Sigmoid colon (tissue), 6 donors: ENCODE measurements at regions not wholly inside any gene's neighbourhood (a gene's known extent, or its start where the extent isn't known, plus 50 kb on each side); places are given as distances from the start of the nearest gene placed in this dataset.

Source experiments
- DNase-seq: peaks from one replicate; pipeline ENCODE4 v3.0.0-alpha.2; 2019
- H3K27ac ChIP-seq, 4 donors: fragments of 200-600 bp; sonication (generic); one replicate each; pipeline ENCODE4 v1.5.1; 2016 to 2019; ENCODE audit warnings: mild to moderate bottlenecking in 1 of 4
- H3K27me3 ChIP-seq, 3 donors: fragments of 200-600 bp; sonication (generic); one replicate each; pipeline ENCODE4 v1.5.1; 2019; ENCODE audit warnings: mild to moderate bottlenecking in 1 of 3
- H3K36me3 ChIP-seq, 4 donors: fragments of 200-600 bp; sonication (generic); one replicate each; pipeline ENCODE4 v1.5.1; 2016 to 2019
- H3K4me1 ChIP-seq, 4 donors: fragments of 200-600 bp; sonication (generic); one replicate each; pipeline ENCODE4 v1.5.1; 2017 to 2019
- H3K4me3 ChIP-seq, 4 donors: fragments of 200-600 bp; sonication (generic); one replicate each; pipeline ENCODE4 v1.5.1; 2017 to 2019; ENCODE audit warnings: mild to moderate bottlenecking in 2 of 4, moderate library complexity in 1 of 4
- H3K9me3 ChIP-seq, 4 donors: fragments of 200-600 bp in 3 of 4; sonication (generic) in 3 of 4; one replicate each; pipeline versions ENCODE4 v1.5.1 to v1.6.1; 2013 to 2019
- EP300 ChIP-seq, 4 donors: sonication (generic); formaldehyde crosslinking; IDR thresholded peaks; one replicate each; pipeline ENCODE4 v1.6.1; 2017; ENCODE audit warnings: antibody characterized with exemption in 4 of 4
- POLR2A ChIP-seq, 2 donors: fragments of 450-650 bp; IDR thresholded peaks; one replicate each; pipeline ENCODE4 v1.6.1; 2016; ENCODE audit warnings: antibody characterized with exemption in 2 of 2, mild to moderate bottlenecking in 2 of 2, moderate library complexity in 2 of 2
- POLR2AphosphoS5 ChIP-seq, 4 donors: sonication (generic); formaldehyde crosslinking; IDR thresholded peaks; one replicate each; pipeline ENCODE4 v1.6.1; 2017; ENCODE audit warnings: antibody characterized with exemption in 4 of 4
- WGBS, 2 donors: extraction: QIAGEN DNeasy Blood & Tissue Kit; methylation state at CpG; one replicate each; pipeline ENCODE4 v1.1.7; 2013; 5-methylcytosine and 5-hydroxymethylcytosine counted together
- intact Hi-C: fragments of 100-400 bp; cut with DNase I; formaldehyde crosslinking; loops from one replicate; pipeline ENCODE4 v1.15.1; 2023
- TF ChIP-seq, protein P1 (sequence below), 4 experiments: fragments of 450-650 bp in 3 of 4; fragments of 200-600 bp in 1 of 4; IDR thresholded peaks; one replicate each; pipeline ENCODE4 v1.5.1; 2016 to 2019; ENCODE audit warnings: antibody characterized with exemption in 4 of 4, mild to moderate bottlenecking in 3 of 4, moderate library complexity in 2 of 4
- donor health status: healthy with polysubstance abuse.
- donor health status: healthy.

DNA sequence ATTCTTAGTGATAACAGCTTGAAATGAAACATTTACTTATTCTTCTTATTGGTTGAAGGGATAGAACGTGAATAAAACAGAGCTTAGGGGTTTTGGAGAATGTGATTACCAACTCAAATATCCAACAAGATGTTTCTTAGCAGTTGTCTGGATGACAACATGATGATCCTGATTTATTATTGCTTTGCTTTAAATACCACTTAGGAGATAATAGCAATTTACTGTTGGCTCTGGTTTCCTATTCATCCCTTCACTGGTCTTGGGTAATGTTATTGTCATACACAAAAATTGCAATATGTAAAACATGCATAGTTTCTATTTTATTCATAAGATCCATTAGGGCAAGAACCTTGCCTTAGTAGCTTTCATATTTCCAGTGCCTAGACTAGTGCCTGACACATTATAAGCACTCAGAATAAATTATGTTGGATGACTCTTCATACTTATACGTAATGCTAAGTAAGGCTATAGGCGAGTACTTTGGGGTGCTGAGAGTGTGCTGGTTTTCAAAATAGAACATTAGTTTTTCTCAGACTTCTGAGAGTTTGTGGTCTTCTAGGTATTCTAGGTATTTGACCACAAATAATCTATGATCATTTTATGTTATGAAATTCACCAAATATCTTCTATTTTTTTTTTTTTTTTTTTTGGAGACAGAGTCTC is 58.6 kb upstream of the PGRMC2 start:
- intact Hi-C loops: no loop called here
- Histone ChIP-seq H3K9me3 (no peaks in the 10 kb centered on the region), H3K27me3 (no peaks in the 10 kb centered on the region), H3K4me3 (no peak overlapping the region), H3K4me1 (peaks cover 0 to 28% (median 11%) of the 10 kb centered on the region in 4 donors), H3K36me3 (no peaks in the 10 kb centered on the region), H3K27ac (no peak overlapping the region)
- TF ChIP-seq, protein P1, sequence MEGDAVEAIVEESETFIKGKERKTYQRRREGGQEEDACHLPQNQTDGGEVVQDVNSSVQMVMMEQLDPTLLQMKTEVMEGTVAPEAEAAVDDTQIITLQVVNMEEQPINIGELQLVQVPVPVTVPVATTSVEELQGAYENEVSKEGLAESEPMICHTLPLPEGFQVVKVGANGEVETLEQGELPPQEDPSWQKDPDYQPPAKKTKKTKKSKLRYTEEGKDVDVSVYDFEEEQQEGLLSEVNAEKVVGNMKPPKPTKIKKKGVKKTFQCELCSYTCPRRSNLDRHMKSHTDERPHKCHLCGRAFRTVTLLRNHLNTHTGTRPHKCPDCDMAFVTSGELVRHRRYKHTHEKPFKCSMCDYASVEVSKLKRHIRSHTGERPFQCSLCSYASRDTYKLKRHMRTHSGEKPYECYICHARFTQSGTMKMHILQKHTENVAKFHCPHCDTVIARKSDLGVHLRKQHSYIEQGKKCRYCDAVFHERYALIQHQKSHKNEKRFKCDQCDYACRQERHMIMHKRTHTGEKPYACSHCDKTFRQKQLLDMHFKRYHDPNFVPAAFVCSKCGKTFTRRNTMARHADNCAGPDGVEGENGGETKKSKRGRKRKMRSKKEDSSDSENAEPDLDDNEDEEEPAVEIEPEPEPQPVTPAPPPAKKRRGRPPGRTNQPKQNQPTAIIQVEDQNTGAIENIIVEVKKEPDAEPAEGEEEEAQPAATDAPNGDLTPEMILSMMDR (IDR thresholded peaks at IDR 0.05): no peak
- TF ChIP-seq EP300 (IDR thresholded peaks at IDR 0.05) (no peak), POLR2A (IDR thresholded peaks at IDR 0.05) (no peak), POLR2AphosphoS5 (IDR thresholded peaks at IDR 0.05) (no peak)
- DNase-seq: no peak
- WGBS, 2 donors: 96 to 98% methylated on average over 3 of the region's 3 CpGs

DNA sequence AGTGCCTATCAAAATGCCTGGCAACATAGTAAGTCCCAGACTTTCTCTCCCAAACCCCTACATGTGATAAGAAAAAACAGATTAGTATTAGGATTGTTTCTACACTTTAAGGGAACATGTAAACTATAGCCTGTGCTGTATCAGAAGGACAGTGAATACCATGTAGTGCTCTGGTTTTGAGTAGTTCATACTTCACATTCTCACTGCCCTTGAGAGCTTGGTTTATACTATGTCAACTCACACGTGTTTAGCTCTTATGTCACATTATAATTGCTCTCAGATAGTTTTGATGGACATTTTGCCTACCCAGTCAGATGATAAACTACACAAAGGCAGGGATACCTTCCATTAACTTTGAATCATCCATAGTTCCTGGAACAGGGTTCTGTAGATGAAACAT is 58.0 kb upstream of the PGRMC2 start:
- no peaks in the 10 kb centered on the region for H3K27me3 ChIP-seq
- H3K4me3 ChIP-seq: no peak overlapping the region
- no peak overlapping the region for H3K27ac ChIP-seq
- H3K9me3 ChIP-seq: no peaks in the 10 kb centered on the region
- H3K36me3 ChIP-seq: no peaks in the 10 kb centered on the region
- no peak for TF ChIP-seq POLR2AphosphoS5 (IDR thresholded peaks at IDR 0.05)
- TF ChIP-seq, protein P1 (IDR thresholded peaks at IDR 0.05): no peak
- TF ChIP-seq POLR2A (IDR thresholded peaks at IDR 0.05): no peak
- TF ChIP-seq EP300 (IDR thresholded peaks at IDR 0.05): no peak
- DNase-seq: no peak
- H3K4me1 ChIP-seq: peaks cover 0 to 28% (median 11%) of the 10 kb centered on the region in 4 donors
- intact Hi-C loops: no loop called here
- 79 to 80% methylated on average over 1 of the region's 1 CpG for WGBS, 2 donors

DNA sequence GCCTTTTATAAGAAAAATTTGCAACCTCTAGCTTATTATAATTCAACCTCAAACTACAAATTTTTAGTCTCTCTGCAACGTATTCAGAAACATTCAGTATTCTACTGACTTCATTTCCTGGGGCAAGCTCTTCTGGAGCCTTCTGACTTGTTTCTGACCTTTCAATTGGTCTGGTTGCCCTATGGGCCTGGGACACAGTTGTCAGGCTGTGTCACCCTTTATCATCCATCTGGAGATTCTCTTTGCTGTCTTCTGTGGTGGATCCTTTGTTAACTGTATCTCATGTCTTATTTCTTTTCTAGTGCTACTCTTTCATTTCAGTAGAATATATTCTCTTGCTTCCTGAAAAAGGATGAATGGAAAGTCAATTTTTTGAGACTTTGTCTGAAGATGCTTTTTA is 55.1 kb upstream of the PGRMC2 start:
- TF ChIP-seq, protein P1 (IDR thresholded peaks at IDR 0.05): no peak
- no peak for TF ChIP-seq EP300 (IDR thresholded peaks at IDR 0.05)
- TF ChIP-seq POLR2AphosphoS5 (IDR thresholded peaks at IDR 0.05): no peak
- TF ChIP-seq POLR2A (IDR thresholded peaks at IDR 0.05): no peak
- Histone ChIP-seq H3K4me3 (no peak overlapping the region), H3K27ac (no peak overlapping the region), H3K27me3 (no peaks in the 10 kb centered on the region), H3K9me3 (no peaks in the 10 kb centered on the region), H3K4me1 (peaks cover 0 to 7% (median 2%) of the 10 kb centered on the region in 4 donors), H3K36me3 (no peaks in the 10 kb centered on the region)
- intact Hi-C loops: no loop called here
- DNase-seq: no peak
- WGBS, 2 donors: 80 to 84% methylated on average over 1 of the region's 1 CpG

DNA sequence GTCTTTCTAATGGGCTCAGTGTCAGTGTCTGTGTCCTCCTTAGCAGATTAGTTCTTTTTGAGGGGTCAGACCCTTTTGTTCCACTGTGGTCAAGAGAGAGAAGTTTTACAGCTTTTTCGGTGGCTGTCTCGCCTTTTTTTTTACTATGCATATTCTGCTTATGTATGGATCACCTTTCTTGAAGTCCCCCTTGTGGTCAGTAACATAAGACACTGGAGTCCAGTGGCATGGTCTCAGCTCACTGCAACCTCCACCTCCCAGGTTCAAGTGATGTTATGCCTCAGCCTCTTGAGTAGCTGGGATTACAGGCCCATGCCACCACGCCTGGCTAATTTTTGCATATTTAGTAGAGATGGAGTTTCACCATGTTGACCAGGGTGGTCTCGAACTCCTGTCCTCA is 54.0 kb upstream of the PGRMC2 start:
- Histone ChIP-seq H3K4me3 (no peak overlapping the region), H3K9me3 (no peaks in the 10 kb centered on the region), H3K27ac (no peak overlapping the region), H3K36me3 (no peaks in the 10 kb centered on the region), H3K27me3 (no peaks in the 10 kb centered on the region), H3K4me1 (no peaks in the 10 kb centered on the region)
- no peak for DNase-seq
- intact Hi-C loops: no loop called here
- TF ChIP-seq POLR2A (IDR thresholded peaks at IDR 0.05) (no peak), POLR2AphosphoS5 (IDR thresholded peaks at IDR 0.05) (no peak), EP300 (IDR thresholded peaks at IDR 0.05) (no peak)
- TF ChIP-seq, protein P1 (IDR thresholded peaks at IDR 0.05): no peak
- 93 to 97% methylated on average over 4 of the region's 4 CpGs for WGBS, 2 donors
